Ammon's horn (tissue), 1 donor: ENCODE measurements at regions not wholly inside any gene's neighbourhood (a gene's known extent, or its start where the extent isn't known, plus 50 kb on each side); places are given as distances from the start of the nearest gene placed in this dataset.
A peak's percentile ranks its signal among the peaks of the same experiment; 100 is the strongest.
"Not testable (repeated sequence)": the region's sequence is repeated elsewhere in the genome, so short reads cannot be mapped to it uniquely, and the experiment has no call there.

ENCODE experiments used
- DNase-seq: peaks from one replicate; pipeline ENCODE4 v3.0.0-alpha.2; 2016; ENCODE audit warnings: low spot score

- DNase-seq: not testable (repeated sequence)
Measured at GRCh38 chr3:74830845-74831244, 216.4 kb upstream of the CNTN3 start.

GRCh38 chr3:74825404-74825803, 210.9 kb upstream of the CNTN3 start:
- not testable (repeated sequence) for DNase-seq

GRCh38 chr3:74824366-74824765, 209.9 kb upstream of the CNTN3 start:
- DNase-seq: no peak

- DNase-seq: no peak
Measured at GRCh38 chr3:74814181-74814580, 199.7 kb upstream of the CNTN3 start.

GRCh38 chr3:74812756-74813155, 198.3 kb upstream of the CNTN3 start:
- no peak for DNase-seq

- peak; percentile 2 for DNase-seq
Measured at GRCh38 chr3:74808506-74809275, 194.2 kb upstream of the CNTN3 start.

GRCh38 chr3:74801924-74802323, 187.5 kb upstream of the CNTN3 start:
- DNase-seq: no peak

GRCh38 chr3:74789111-74789510, 174.7 kb upstream of the CNTN3 start:
- no peak for DNase-seq

GRCh38 chr3:74787011-74787410, 172.6 kb upstream of the CNTN3 start:
- peak; percentile 44 for DNase-seq

- no peak for DNase-seq
Measured at GRCh38 chr3:74771401-74771800, 156.9 kb upstream of the CNTN3 start.

GRCh38 chr3:74768010-74768409, 153.6 kb upstream of the CNTN3 start:
- DNase-seq: no peak

- no peak for DNase-seq
Measured at GRCh38 chr3:74766405-74766804, 151.9 kb upstream of the CNTN3 start.

GRCh38 chr3:74763830-74764229, 149.4 kb upstream of the CNTN3 start:
- no peak for DNase-seq

GRCh38 chr3:74756674-74757073, 142.2 kb upstream of the CNTN3 start:
- peak; percentile 13 for DNase-seq

- no peak for DNase-seq
Measured at GRCh38 chr3:74752290-74752689, 137.8 kb upstream of the CNTN3 start.

- no peak for DNase-seq
Measured at GRCh38 chr3:74751775-74752174, 137.3 kb upstream of the CNTN3 start.

- no peak for DNase-seq
Measured at GRCh38 chr3:74750901-74751300, 136.4 kb upstream of the CNTN3 start.

- DNase-seq: no peak
Measured at GRCh38 chr3:74739242-74739641, 124.8 kb upstream of the CNTN3 start.

GRCh38 chr3:74722211-74722610, 107.8 kb upstream of the CNTN3 start:
- DNase-seq: no peak

GRCh38 chr3:74713977-74714376, 99.5 kb upstream of the CNTN3 start:
- no peak for DNase-seq

- no peak for DNase-seq
Measured at GRCh38 chr3:74711913-74712512, 97.6 kb upstream of the CNTN3 start.

- no peak for DNase-seq
Measured at GRCh38 chr3:74709951-74710350, 95.5 kb upstream of the CNTN3 start.

- no peak for DNase-seq
Measured at GRCh38 chr3:74693696-74694393, 79.4 kb upstream of the CNTN3 start.
